Esophagus squamous epithelium (tissue), 5 donors: ENCODE measurements at regions not wholly inside any gene's neighbourhood (a gene's known extent, or its start where the extent isn't known, plus 50 kb on each side); places are given as distances from the start of the nearest gene placed in this dataset.

Experiments used
- DNase-seq: peaks from one replicate; lab custom pipeline; 2025; lab: John Stamatoyannopoulos, UW
- H3K27ac ChIP-seq, 4 donors: fragments of 200-600 bp; sonication (generic); one replicate each; pipeline ENCODE4 v1.5.1; 2016 to 2019; ENCODE audit warnings: mild to moderate bottlenecking in 1 of 4
- H3K27me3 ChIP-seq, 4 donors: fragments of 200-600 bp; sonication (generic); 1 replicate in 3 of 4; 2 replicates in 1 of 4; pipeline versions ENCODE4 v1.5.1 to v1.6.0; 2017 to 2021; ENCODE audit warnings: antibody characterized with exemption in 1 of 4
- H3K36me3 ChIP-seq, 3 donors: fragments of 200-600 bp; sonication (generic); one replicate each; pipeline ENCODE4 v1.5.1; 2016 to 2019
- H3K4me1 ChIP-seq, 3 donors: fragments of 200-600 bp; sonication (generic); one replicate each; pipeline ENCODE4 v1.5.1; 2017 to 2019
- H3K4me3 ChIP-seq, 4 donors: fragments of 200-600 bp; sonication (generic); 1 replicate in 3 of 4; 2 replicates in 1 of 4; pipeline ENCODE4 v1.5.1; 2016 to 2019; ENCODE audit warnings: mild to moderate bottlenecking in 2 of 4, moderate library complexity in 1 of 4
- H3K9me3 ChIP-seq, 3 donors: fragments of 200-600 bp; sonication (generic); one replicate each; pipeline ENCODE4 v1.5.1; 2016 to 2019
- CTCF ChIP-seq, 6 experiments: fragments of 450-650 bp in 4 of 6; fragments of 200-600 bp in 2 of 6; sonication (generic) in 2 of 6; IDR thresholded peaks; one replicate each; pipeline ENCODE4 v1.5.1; 2016 to 2019; ENCODE audit warnings: antibody characterized with exemption in 6 of 6, mild to moderate bottlenecking in 4 of 6, moderate library complexity in 4 of 6
- POLR2A ChIP-seq, 4 donors: fragments of 450-650 bp; IDR thresholded peaks; one replicate each; pipeline ENCODE4 v1.6.1; 2017; ENCODE audit warnings: antibody characterized with exemption in 4 of 4, mild to moderate bottlenecking in 4 of 4, moderate library complexity in 3 of 4
- WGBS, 2 donors: methylation state at CpG; one replicate each; pipeline ENCODE4 v1.1.5; 2018; 5-methylcytosine and 5-hydroxymethylcytosine counted together
- intact Hi-C: fragments of 100-400 bp; cut with DNase I; formaldehyde crosslinking; loops from one replicate; pipeline ENCODE4 v1.15.0; 2022
- donor health status: DM: yes; HTN: yes; CAD: no.

- DNase-seq: no peak
- WGBS, 2 donors: 81 to 94% methylated on average over 2 to 3 of the region's 3 CpGs
Measured at GRCh38 chr13:50708461-50708860, 135.0 kb downstream of the DLEU7 start.

GRCh38 chr13:50709058-50709457 is 134.4 kb downstream of the DLEU7 start:
- Histone ChIP-seq H3K27ac (no peak overlapping the region), H3K9me3 (no peaks in the 10 kb centered on the region), H3K27me3 (no peaks in the 10 kb centered on the region), H3K4me1 (peaks cover 0 to 5% (median 0%) of the 10 kb centered on the region in 3 donors), H3K4me3 (no peak overlapping the region), H3K36me3 (no peaks in the 10 kb centered on the region)
- 88 to 94% methylated on average over 2 of the region's 2 CpGs for WGBS, 2 donors
- intact Hi-C loops: no loop called here
- TF ChIP-seq CTCF (IDR thresholded peaks at IDR 0.05): no peak
- no peak for DNase-seq

More at GRCh38 chr13:50708461-50708860, 135.0 kb downstream of the DLEU7 start:
- Histone ChIP-seq H3K27me3 (no peaks in the 10 kb centered on the region), H3K27ac (no peak overlapping the region), H3K4me1 (peaks cover 0 to 5% (median 0%) of the 10 kb centered on the region in 3 donors), H3K4me3 (no peak overlapping the region), H3K36me3 (no peaks in the 10 kb centered on the region), H3K9me3 (no peaks in the 10 kb centered on the region)
- TF ChIP-seq CTCF (IDR thresholded peaks at IDR 0.05) (no peak), POLR2A (IDR thresholded peaks at IDR 0.05) (no peak)
- intact Hi-C loops: no loop called here

GRCh38 chr13:50711131-50711815 is 132.2 kb downstream of the DLEU7 start:
- TF ChIP-seq CTCF (IDR thresholded peaks at IDR 0.05) (no peak), POLR2A (IDR thresholded peaks at IDR 0.05) (no peak)
- 38 to 57% methylated on average over 6 of the region's 6 CpGs for WGBS, 2 donors
- Histone ChIP-seq H3K36me3 (no peaks in the 10 kb centered on the region), H3K4me1 (peaks cover 0 to 18% (median 0%) of the 10 kb centered on the region in 3 donors), H3K27ac (no peak overlapping the region), H3K4me3 (no peak overlapping the region), H3K9me3 (no peaks in the 10 kb centered on the region), H3K27me3 (no peaks in the 10 kb centered on the region)
- DNase-seq: no peak
- intact Hi-C loops: no loop called here

GRCh38 chr13:50711996-50712395 is 131.5 kb downstream of the DLEU7 start:
- DNase-seq: no peak
- Histone ChIP-seq H3K27me3 (no peaks in the 10 kb centered on the region), H3K36me3 (no peaks in the 10 kb centered on the region), H3K4me3 (no peak overlapping the region), H3K9me3 (no peaks in the 10 kb centered on the region), H3K4me1 (peaks cover 0 to 20% (median 0%) of the 10 kb centered on the region in 3 donors), H3K27ac (peak overlapping the region in 1 of 4 donors; percentile 19)
- intact Hi-C loops: no loop called here
- 70 to 80% methylated on average over 3 of the region's 3 CpGs for WGBS, 2 donors
- TF ChIP-seq POLR2A (IDR thresholded peaks at IDR 0.05) (no peak), CTCF (IDR thresholded peaks at IDR 0.05) (no peak)

GRCh38 chr13:50712456-50712855 is 131.0 kb downstream of the DLEU7 start:
- peak overlapping the region in 1 of 4 donors; percentile 19 for H3K27ac ChIP-seq
- TF ChIP-seq CTCF (IDR thresholded peaks at IDR 0.05) (no peak), POLR2A (IDR thresholded peaks at IDR 0.05) (no peak)
- 72 to 73% methylated on average over 3 of the region's 3 CpGs for WGBS, 2 donors

More at GRCh38 chr13:50712456-50712855, 131.0 kb downstream of the DLEU7 start:
- intact Hi-C loops: no loop called here
- Histone ChIP-seq H3K27me3 (no peaks in the 10 kb centered on the region), H3K36me3 (no peaks in the 10 kb centered on the region), H3K4me3 (no peak overlapping the region), H3K4me1 (peaks cover 0 to 20% (median 0%) of the 10 kb centered on the region in 3 donors), H3K9me3 (no peaks in the 10 kb centered on the region)
- no peak for DNase-seq
